ENCODE measurements at regions not wholly inside any gene's neighbourhood (a gene's known extent, or its start where the extent isn't known, plus 50 kb on each side); places are given as distances from the start of the nearest gene placed in this dataset.

DNA sequence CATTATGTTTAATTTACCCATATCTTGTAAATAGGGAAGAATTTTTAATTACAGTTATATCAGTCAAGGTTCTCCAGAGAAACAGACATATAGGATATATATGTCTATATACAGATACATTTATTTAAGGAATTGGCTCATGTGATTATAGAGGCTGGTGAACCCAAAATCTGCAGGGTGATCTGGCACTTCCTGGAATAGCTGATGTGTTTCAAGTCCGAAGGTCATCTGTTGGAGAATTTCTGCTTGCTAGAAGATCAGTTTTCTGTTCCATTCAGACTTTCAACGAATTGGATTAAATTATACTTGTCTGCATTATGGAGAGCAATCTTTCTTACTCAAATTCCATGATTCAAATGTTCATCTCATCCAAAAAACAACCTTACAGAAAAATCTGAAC lies 694.6 kb upstream of the DPPA4 start:
- H3K9me2 ChIP-seq (ENCODE audit: insufficient read depth, low read length) = no peaks in the 10 kb centered on the region
- no peaks in the 10 kb centered on the region for H3K9me3 ChIP-seq (ENCODE audit: low read length)
- H3K36me3 ChIP-seq (ENCODE audit: insufficient read depth, low read length) = no peaks in the 10 kb centered on the region
- H3K4me2 ChIP-seq (ENCODE audit: low read length) = no peak overlapping the region
- TF ChIP-seq POLR2AphosphoS5 (IDR thresholded peaks at IDR 0.05) (no peak), EP300 (conservative IDR thresholded peaks at IDR 0.05; ENCODE audit: poor library complexity, severe bottlenecking) (no peak), TAF1 (IDR thresholded peaks at IDR 0.05; ENCODE audit: low read depth) (no peak), EZH2 (IDR thresholded peaks at IDR 0.05; ENCODE audit: borderline replicate concordance, insufficient read depth, low read length, poor library complexity, severe bottlenecking) (no peak), RAD21 (conservative IDR thresholded peaks at IDR 0.05) (no peak)
- TF ChIP-seq, protein P1, sequence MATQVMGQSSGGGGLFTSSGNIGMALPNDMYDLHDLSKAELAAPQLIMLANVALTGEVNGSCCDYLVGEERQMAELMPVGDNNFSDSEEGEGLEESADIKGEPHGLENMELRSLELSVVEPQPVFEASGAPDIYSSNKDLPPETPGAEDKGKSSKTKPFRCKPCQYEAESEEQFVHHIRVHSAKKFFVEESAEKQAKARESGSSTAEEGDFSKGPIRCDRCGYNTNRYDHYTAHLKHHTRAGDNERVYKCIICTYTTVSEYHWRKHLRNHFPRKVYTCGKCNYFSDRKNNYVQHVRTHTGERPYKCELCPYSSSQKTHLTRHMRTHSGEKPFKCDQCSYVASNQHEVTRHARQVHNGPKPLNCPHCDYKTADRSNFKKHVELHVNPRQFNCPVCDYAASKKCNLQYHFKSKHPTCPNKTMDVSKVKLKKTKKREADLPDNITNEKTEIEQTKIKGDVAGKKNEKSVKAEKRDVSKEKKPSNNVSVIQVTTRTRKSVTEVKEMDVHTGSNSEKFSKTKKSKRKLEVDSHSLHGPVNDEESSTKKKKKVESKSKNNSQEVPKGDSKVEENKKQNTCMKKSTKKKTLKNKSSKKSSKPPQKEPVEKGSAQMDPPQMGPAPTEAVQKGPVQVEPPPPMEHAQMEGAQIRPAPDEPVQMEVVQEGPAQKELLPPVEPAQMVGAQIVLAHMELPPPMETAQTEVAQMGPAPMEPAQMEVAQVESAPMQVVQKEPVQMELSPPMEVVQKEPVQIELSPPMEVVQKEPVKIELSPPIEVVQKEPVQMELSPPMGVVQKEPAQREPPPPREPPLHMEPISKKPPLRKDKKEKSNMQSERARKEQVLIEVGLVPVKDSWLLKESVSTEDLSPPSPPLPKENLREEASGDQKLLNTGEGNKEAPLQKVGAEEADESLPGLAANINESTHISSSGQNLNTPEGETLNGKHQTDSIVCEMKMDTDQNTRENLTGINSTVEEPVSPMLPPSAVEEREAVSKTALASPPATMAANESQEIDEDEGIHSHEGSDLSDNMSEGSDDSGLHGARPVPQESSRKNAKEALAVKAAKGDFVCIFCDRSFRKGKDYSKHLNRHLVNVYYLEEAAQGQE (IDR thresholded peaks at IDR 0.05; ENCODE audit: borderline replicate concordance) = no peak
- no peak overlapping the region for H2AFZ ChIP-seq (ENCODE audit: low read depth, low read length)
- H3K9ac ChIP-seq (ENCODE audit: low read length) = no peak overlapping the region
- H3K27me3 ChIP-seq (ENCODE audit: insufficient read depth, low read depth, low read length) = no peaks in the 10 kb centered on the region
- no peaks in the 10 kb centered on the region for H4K20me1 ChIP-seq (ENCODE audit: insufficient read depth)
- no peaks in the 10 kb centered on the region for H3F3A ChIP-seq (ENCODE audit: insufficient read depth, low read length, poor library complexity, severe bottlenecking)
- no peak overlapping the region for H3K27ac ChIP-seq (ENCODE audit: low read length)
- no peaks in the 10 kb centered on the region for H3K79me2 ChIP-seq (replicated peaks; ENCODE audit: insufficient read depth, low read length)
- no peak overlapping the region for H3K4me3 ChIP-seq (ENCODE audit: low read length)

DNA sequence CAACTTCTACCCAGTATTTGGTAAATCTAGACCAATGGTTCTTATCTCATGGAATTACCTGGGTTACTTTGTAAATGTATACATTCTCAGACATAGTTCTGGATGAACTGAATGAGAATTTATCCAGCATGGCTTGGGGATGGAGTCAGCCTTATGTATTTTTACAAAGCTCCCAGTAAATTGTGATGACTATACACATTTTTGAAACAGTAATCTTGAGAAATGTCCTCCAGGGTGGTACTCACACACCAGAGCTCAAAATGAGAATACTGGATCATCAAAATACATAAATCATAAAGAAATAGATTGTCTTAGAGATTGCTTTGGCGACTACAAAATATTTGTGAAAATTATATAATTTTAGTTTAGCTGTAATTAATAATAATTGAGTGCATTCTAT lies 722.1 kb upstream of the DPPA4 start:
- no peaks in the 10 kb centered on the region for H3F3A ChIP-seq (ENCODE audit: insufficient read depth, low read length, poor library complexity, severe bottlenecking)
- no peak overlapping the region for H3K27ac ChIP-seq (ENCODE audit: low read length)
- no peak overlapping the region for H3K4me2 ChIP-seq (ENCODE audit: low read length)
- H4K20me1 ChIP-seq (ENCODE audit: insufficient read depth) = no peaks in the 10 kb centered on the region
- H3K79me2 ChIP-seq (replicated peaks; ENCODE audit: insufficient read depth, low read length) = no peaks in the 10 kb centered on the region
- no peak overlapping the region for H3K9ac ChIP-seq (ENCODE audit: low read length)
- no peaks in the 10 kb centered on the region for H3K9me3 ChIP-seq (ENCODE audit: low read length)
- H3K9me2 ChIP-seq (ENCODE audit: insufficient read depth, low read length) = no peaks in the 10 kb centered on the region
- no peaks in the 10 kb centered on the region for H3K36me3 ChIP-seq (ENCODE audit: insufficient read depth, low read length)
- TF ChIP-seq MXI1 (conservative IDR thresholded peaks at IDR 0.05; ENCODE audit: poor library complexity, severe bottlenecking) = no peak
- no peak for TF ChIP-seq RAD21 (conservative IDR thresholded peaks at IDR 0.05)
- TF ChIP-seq, protein P2, sequence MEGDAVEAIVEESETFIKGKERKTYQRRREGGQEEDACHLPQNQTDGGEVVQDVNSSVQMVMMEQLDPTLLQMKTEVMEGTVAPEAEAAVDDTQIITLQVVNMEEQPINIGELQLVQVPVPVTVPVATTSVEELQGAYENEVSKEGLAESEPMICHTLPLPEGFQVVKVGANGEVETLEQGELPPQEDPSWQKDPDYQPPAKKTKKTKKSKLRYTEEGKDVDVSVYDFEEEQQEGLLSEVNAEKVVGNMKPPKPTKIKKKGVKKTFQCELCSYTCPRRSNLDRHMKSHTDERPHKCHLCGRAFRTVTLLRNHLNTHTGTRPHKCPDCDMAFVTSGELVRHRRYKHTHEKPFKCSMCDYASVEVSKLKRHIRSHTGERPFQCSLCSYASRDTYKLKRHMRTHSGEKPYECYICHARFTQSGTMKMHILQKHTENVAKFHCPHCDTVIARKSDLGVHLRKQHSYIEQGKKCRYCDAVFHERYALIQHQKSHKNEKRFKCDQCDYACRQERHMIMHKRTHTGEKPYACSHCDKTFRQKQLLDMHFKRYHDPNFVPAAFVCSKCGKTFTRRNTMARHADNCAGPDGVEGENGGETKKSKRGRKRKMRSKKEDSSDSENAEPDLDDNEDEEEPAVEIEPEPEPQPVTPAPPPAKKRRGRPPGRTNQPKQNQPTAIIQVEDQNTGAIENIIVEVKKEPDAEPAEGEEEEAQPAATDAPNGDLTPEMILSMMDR (IDR thresholded peaks at IDR 0.05; ENCODE audit: poor library complexity, severe bottlenecking) = no peak
- no peak for TF ChIP-seq POLR2AphosphoS5 (IDR thresholded peaks at IDR 0.05)
- H3K4me3 ChIP-seq (ENCODE audit: low read length) = no peak overlapping the region
- H2AFZ ChIP-seq (ENCODE audit: low read depth, low read length) = no peak overlapping the region
- no peaks in the 10 kb centered on the region for H3K27me3 ChIP-seq (ENCODE audit: insufficient read depth, low read depth, low read length)

DNA sequence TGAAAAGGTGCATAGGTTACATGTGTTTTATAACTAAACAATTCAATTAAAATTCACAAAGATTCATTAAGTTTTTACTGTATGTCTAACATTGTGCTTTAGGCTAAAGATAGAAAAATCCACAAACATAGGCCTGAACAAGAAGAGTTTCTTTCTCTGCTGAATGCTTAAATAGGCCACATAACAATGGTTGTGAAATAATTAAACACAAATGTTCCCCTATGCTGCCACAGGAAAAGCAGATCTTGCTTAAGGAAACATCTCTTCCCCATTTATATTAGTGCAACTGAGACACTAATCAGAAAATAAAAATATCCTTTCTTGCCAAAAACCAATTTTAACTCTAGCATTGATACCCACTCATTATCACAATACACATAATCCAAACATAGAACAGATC lies 725.4 kb upstream of the DPPA4 start:
- no peak for TF ChIP-seq RAD21 (conservative IDR thresholded peaks at IDR 0.05)
- TF ChIP-seq MXI1 (conservative IDR thresholded peaks at IDR 0.05; ENCODE audit: poor library complexity, severe bottlenecking) = no peak
- TF ChIP-seq, protein P1 (IDR thresholded peaks at IDR 0.05; ENCODE audit: borderline replicate concordance) = no peak
- TF ChIP-seq TAF1 (IDR thresholded peaks at IDR 0.05; ENCODE audit: low read depth) = no peak
- TF ChIP-seq, protein P2 (IDR thresholded peaks at IDR 0.05; ENCODE audit: poor library complexity, severe bottlenecking) = no peak
- no peak for TF ChIP-seq SMC3 (conservative IDR thresholded peaks at IDR 0.05; ENCODE audit: poor library complexity)
- no peak for TF ChIP-seq EP300 (conservative IDR thresholded peaks at IDR 0.05; ENCODE audit: poor library complexity, severe bottlenecking)
- TF ChIP-seq EZH2 (IDR thresholded peaks at IDR 0.05; ENCODE audit: borderline replicate concordance, insufficient read depth, low read length, poor library complexity, severe bottlenecking) = no peak
- no peak for TF ChIP-seq POLR2AphosphoS5 (IDR thresholded peaks at IDR 0.05)
- Histone ChIP-seq H3K36me3 (ENCODE audit: insufficient read depth, low read length) (no peaks in the 10 kb centered on the region), H3K4me2 (ENCODE audit: low read length) (no peak overlapping the region), H2AFZ (ENCODE audit: low read depth, low read length) (no peak overlapping the region), H3K9ac (ENCODE audit: low read length) (no peak overlapping the region), H4K20me1 (ENCODE audit: insufficient read depth) (no peaks in the 10 kb centered on the region), H3K27ac (ENCODE audit: low read length) (no peak overlapping the region), H3F3A (ENCODE audit: insufficient read depth, low read length, poor library complexity, severe bottlenecking) (no peaks in the 10 kb centered on the region), H3K4me3 (ENCODE audit: low read length) (no peak overlapping the region), H3K79me2 (replicated peaks; ENCODE audit: insufficient read depth, low read length) (no peaks in the 10 kb centered on the region), H3K9me2 (ENCODE audit: insufficient read depth, low read length) (no peaks in the 10 kb centered on the region), H3K9me3 (ENCODE audit: low read length) (no peaks in the 10 kb centered on the region), H3K27me3 (ENCODE audit: insufficient read depth, low read depth, low read length) (no peaks in the 10 kb centered on the region)
